Sigmoid colon (tissue), 6 donors: ENCODE measurements at regions not wholly inside any gene's neighbourhood (a gene's known extent, or its start where the extent isn't known, plus 50 kb on each side); places are given as distances from the start of the nearest gene placed in this dataset.

Experiments used
- DNase-seq: peaks from one replicate; pipeline ENCODE4 v3.0.0-alpha.2; 2019
- H3K27ac ChIP-seq, 4 donors: fragments of 200-600 bp; sonication (generic); one replicate each; pipeline ENCODE4 v1.5.1; 2016 to 2019; ENCODE audit warnings: mild to moderate bottlenecking in 1 of 4
- H3K27me3 ChIP-seq, 3 donors: fragments of 200-600 bp; sonication (generic); one replicate each; pipeline ENCODE4 v1.5.1; 2019; ENCODE audit warnings: mild to moderate bottlenecking in 1 of 3
- H3K36me3 ChIP-seq, 4 donors: fragments of 200-600 bp; sonication (generic); one replicate each; pipeline ENCODE4 v1.5.1; 2016 to 2019
- H3K4me1 ChIP-seq, 4 donors: fragments of 200-600 bp; sonication (generic); one replicate each; pipeline ENCODE4 v1.5.1; 2017 to 2019
- H3K4me3 ChIP-seq, 4 donors: fragments of 200-600 bp; sonication (generic); one replicate each; pipeline ENCODE4 v1.5.1; 2017 to 2019; ENCODE audit warnings: mild to moderate bottlenecking in 2 of 4, moderate library complexity in 1 of 4
- H3K9me3 ChIP-seq, 4 donors: fragments of 200-600 bp in 3 of 4; sonication (generic) in 3 of 4; one replicate each; pipeline versions ENCODE4 v1.5.1 to v1.6.1; 2013 to 2019
- EP300 ChIP-seq, 4 donors: sonication (generic); formaldehyde crosslinking; IDR thresholded peaks; one replicate each; pipeline ENCODE4 v1.6.1; 2017; ENCODE audit warnings: antibody characterized with exemption in 4 of 4
- POLR2A ChIP-seq, 2 donors: fragments of 450-650 bp; IDR thresholded peaks; one replicate each; pipeline ENCODE4 v1.6.1; 2016; ENCODE audit warnings: antibody characterized with exemption in 2 of 2, mild to moderate bottlenecking in 2 of 2, moderate library complexity in 2 of 2
- POLR2AphosphoS5 ChIP-seq, 4 donors: sonication (generic); formaldehyde crosslinking; IDR thresholded peaks; one replicate each; pipeline ENCODE4 v1.6.1; 2017; ENCODE audit warnings: antibody characterized with exemption in 4 of 4
- WGBS, 2 donors: extraction: QIAGEN DNeasy Blood & Tissue Kit; methylation state at CpG; one replicate each; pipeline ENCODE4 v1.1.7; 2013; 5-methylcytosine and 5-hydroxymethylcytosine counted together
- intact Hi-C: fragments of 100-400 bp; cut with DNase I; formaldehyde crosslinking; loops from one replicate; pipeline ENCODE4 v1.15.1; 2023
- TF ChIP-seq, protein P1 (sequence below), 4 experiments: fragments of 450-650 bp in 3 of 4; fragments of 200-600 bp in 1 of 4; IDR thresholded peaks; one replicate each; pipeline ENCODE4 v1.5.1; 2016 to 2019; ENCODE audit warnings: antibody characterized with exemption in 4 of 4, mild to moderate bottlenecking in 3 of 4, moderate library complexity in 2 of 4
- donor health status: healthy with polysubstance abuse.
- donor health status: healthy.

DNA sequence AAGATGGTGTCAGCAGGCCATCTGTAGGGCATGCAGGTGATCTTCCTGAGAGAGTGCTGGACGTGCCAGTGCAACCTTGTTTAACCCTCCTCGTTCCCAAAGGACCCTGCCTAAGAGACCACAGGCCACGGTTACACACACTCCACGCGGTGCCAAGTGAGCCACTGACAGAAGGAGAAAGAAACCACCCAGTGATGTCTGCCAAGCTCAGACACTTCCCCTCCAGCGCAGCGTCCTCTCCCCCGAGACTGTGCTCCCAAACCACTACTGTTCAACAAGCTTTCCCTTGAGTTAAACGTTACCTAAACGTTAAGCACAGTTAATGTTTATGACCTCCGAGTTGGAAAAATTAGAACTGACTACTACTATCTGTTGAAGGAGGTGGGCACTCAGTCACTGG, 119.1 kb upstream of the NCK2 start:
- TF ChIP-seq POLR2A (IDR thresholded peaks at IDR 0.05), result no peak
- no peak for TF ChIP-seq POLR2AphosphoS5 (IDR thresholded peaks at IDR 0.05)
- TF ChIP-seq, protein P1, sequence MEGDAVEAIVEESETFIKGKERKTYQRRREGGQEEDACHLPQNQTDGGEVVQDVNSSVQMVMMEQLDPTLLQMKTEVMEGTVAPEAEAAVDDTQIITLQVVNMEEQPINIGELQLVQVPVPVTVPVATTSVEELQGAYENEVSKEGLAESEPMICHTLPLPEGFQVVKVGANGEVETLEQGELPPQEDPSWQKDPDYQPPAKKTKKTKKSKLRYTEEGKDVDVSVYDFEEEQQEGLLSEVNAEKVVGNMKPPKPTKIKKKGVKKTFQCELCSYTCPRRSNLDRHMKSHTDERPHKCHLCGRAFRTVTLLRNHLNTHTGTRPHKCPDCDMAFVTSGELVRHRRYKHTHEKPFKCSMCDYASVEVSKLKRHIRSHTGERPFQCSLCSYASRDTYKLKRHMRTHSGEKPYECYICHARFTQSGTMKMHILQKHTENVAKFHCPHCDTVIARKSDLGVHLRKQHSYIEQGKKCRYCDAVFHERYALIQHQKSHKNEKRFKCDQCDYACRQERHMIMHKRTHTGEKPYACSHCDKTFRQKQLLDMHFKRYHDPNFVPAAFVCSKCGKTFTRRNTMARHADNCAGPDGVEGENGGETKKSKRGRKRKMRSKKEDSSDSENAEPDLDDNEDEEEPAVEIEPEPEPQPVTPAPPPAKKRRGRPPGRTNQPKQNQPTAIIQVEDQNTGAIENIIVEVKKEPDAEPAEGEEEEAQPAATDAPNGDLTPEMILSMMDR (IDR thresholded peaks at IDR 0.05), result no peak
- no peak for TF ChIP-seq EP300 (IDR thresholded peaks at IDR 0.05)
- 27 to 51% methylated on average over 11 of the region's 11 CpGs for WGBS, 2 donors
- Histone ChIP-seq H3K27ac (no peak overlapping the region), H3K27me3 (peaks cover 0 to 3% (median 0%) of the 10 kb centered on the region in 3 donors), H3K4me3 (no peak overlapping the region), H3K4me1 (no peaks in the 10 kb centered on the region), H3K36me3 (no peaks in the 10 kb centered on the region), H3K9me3 (peaks cover 0 to 3% (median 0%) of the 10 kb centered on the region in 4 donors)
- intact Hi-C loops, result no loop called here
- DNase-seq, result no peak

DNA sequence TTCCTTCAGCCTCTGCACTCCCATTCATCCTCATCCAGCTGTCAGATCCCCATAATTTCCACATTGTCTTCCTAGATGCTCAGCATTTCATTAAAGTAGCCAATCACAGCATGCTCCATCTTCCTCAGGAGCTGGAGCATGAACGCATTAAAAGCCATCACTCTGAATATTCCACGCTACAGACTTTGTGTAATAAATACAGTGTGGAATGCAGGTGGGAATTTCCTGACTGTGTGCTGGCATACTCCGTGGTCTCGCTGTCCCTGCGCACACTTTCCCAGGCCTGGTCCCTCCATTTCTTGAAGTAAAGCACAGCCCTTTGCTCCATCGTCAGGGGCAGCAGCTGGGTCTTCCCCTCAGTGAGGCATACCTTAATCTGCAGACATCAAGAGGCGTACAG, 123.7 kb upstream of the NCK2 start:
- 89 to 94% methylated on average over 7 of the region's 7 CpGs for WGBS, 2 donors
- intact Hi-C loops, result no loop called here
- TF ChIP-seq POLR2AphosphoS5 (IDR thresholded peaks at IDR 0.05) (no peak), EP300 (IDR thresholded peaks at IDR 0.05) (no peak), POLR2A (IDR thresholded peaks at IDR 0.05) (no peak)
- TF ChIP-seq, protein P1 (IDR thresholded peaks at IDR 0.05), result no peak
- Histone ChIP-seq H3K27ac (no peak overlapping the region), H3K36me3 (no peaks in the 10 kb centered on the region), H3K4me1 (no peaks in the 10 kb centered on the region), H3K27me3 (peaks cover 0 to 3% (median 0%) of the 10 kb centered on the region in 3 donors), H3K4me3 (no peak overlapping the region), H3K9me3 (peaks cover 0 to 3% (median 0%) of the 10 kb centered on the region in 4 donors)
- DNase-seq, result peak; percentile 1

DNA sequence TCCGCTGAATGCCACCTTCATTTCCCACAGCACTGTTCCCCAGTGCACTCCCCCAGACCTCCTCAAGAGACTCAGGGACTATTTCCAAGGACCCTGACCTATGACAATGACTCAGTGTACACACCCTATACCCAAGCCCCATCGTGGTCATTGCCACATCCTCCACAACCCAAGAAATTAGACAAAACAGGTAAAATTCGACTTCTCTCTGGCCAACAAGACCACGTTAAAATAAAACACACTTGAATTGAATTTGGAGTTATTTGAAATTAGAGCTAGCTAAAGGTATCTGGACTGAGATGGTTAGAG, 126.4 kb upstream of the NCK2 start:
- WGBS, 2 donors, result 80% methylated on average over 4 of the region's 4 CpGs
- no peak for TF ChIP-seq EP300 (IDR thresholded peaks at IDR 0.05)
- no peak for TF ChIP-seq POLR2A (IDR thresholded peaks at IDR 0.05)
- no peak for TF ChIP-seq POLR2AphosphoS5 (IDR thresholded peaks at IDR 0.05)
- TF ChIP-seq, protein P1 (IDR thresholded peaks at IDR 0.05), result no peak
- Histone ChIP-seq H3K4me3 (no peak overlapping the region), H3K4me1 (no peaks in the 10 kb centered on the region), H3K27me3 (no peaks in the 10 kb centered on the region), H3K9me3 (no peaks in the 10 kb centered on the region), H3K36me3 (no peaks in the 10 kb centered on the region), H3K27ac (no peak overlapping the region)
- DNase-seq, result no peak
- intact Hi-C loops, result no loop called here

DNA sequence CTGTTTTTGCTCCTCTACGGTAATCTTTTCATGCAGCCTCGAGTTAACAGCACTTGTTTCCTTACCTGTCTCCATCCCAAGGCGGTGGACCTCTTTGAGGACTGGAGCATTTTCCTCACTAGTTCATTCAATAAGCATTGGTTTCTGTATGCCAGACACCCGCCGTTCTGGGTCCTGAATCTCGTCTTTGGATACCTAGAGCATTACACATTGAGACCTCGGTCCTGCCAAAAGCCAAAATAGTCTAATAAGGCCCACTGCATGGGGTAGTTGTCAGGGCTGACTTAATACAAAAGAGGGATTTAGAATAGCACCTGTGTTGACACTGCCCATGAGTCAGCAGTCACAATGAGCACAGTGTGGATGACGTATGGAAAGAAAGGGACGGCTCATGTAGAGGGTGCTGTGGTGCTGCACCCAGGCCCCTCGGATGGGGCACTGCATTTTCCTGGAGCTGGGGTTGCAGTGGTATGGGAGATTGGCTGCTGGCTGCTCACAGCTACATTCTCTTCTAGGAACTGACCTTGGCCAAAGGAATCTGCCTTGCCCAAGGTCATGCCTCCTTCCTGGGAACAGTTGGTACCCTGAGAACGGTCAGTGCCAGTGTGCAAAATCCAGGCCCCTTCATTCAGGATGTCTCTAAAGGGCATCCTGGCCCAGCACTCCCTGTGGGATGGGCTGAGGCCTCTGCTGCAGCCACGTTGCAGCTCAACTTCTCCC, 126.9 kb upstream of the NCK2 start:
- Histone ChIP-seq H3K9me3 (no peaks in the 10 kb centered on the region), H3K36me3 (no peaks in the 10 kb centered on the region), H3K4me3 (no peak overlapping the region), H3K27me3 (no peaks in the 10 kb centered on the region), H3K4me1 (no peaks in the 10 kb centered on the region), H3K27ac (no peak overlapping the region)
- WGBS, 2 donors, result 58 to 83% methylated on average over 12 of the region's 12 CpGs
- DNase-seq, result no peak
- intact Hi-C loops, result no loop called here
- TF ChIP-seq, protein P1 (IDR thresholded peaks at IDR 0.05), result no peak
- no peak for TF ChIP-seq EP300 (IDR thresholded peaks at IDR 0.05)
- no peak for TF ChIP-seq POLR2A (IDR thresholded peaks at IDR 0.05)
- TF ChIP-seq POLR2AphosphoS5 (IDR thresholded peaks at IDR 0.05), result no peak

DNA sequence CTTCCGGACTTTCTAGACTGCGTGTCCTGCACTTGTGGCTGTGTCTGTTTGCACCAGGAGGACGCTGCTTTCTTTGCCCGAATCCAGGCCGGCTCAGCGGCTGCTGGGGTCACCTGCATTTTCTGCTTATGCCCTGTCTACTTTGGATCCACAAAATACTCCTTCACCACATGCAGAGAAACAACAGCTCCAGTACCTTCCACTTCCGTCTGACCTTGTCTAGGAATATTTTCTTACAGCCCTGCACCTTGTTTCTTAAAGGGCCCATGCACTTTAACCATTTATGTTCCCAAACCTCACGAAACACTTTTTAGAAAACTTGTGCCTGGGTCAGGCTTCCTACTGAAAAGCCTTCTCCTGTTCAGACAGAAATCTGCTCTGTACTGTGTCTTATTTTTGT, 129.4 kb upstream of the NCK2 start:
- H3K4me3 ChIP-seq, result no peak overlapping the region
- H3K27ac ChIP-seq, result no peak overlapping the region
- no peaks in the 10 kb centered on the region for H3K4me1 ChIP-seq
- 17 to 69% methylated on average over 8 of the region's 8 CpGs for WGBS, 2 donors
- no peaks in the 10 kb centered on the region for H3K9me3 ChIP-seq
- no peaks in the 10 kb centered on the region for H3K27me3 ChIP-seq
- TF ChIP-seq, protein P1 (IDR thresholded peaks at IDR 0.05), result no peak
- TF ChIP-seq EP300 (IDR thresholded peaks at IDR 0.05), result no peak
- no peak for TF ChIP-seq POLR2A (IDR thresholded peaks at IDR 0.05)
- no peak for TF ChIP-seq POLR2AphosphoS5 (IDR thresholded peaks at IDR 0.05)
- H3K36me3 ChIP-seq, result no peaks in the 10 kb centered on the region
- intact Hi-C loops, result no loop called here
- no peak for DNase-seq
